ENCODE measurements at regions not wholly inside any gene's neighbourhood (a gene's known extent, or its start where the extent isn't known, plus 50 kb on each side); places are given as distances from the start of the nearest gene placed in this dataset.

DNA sequence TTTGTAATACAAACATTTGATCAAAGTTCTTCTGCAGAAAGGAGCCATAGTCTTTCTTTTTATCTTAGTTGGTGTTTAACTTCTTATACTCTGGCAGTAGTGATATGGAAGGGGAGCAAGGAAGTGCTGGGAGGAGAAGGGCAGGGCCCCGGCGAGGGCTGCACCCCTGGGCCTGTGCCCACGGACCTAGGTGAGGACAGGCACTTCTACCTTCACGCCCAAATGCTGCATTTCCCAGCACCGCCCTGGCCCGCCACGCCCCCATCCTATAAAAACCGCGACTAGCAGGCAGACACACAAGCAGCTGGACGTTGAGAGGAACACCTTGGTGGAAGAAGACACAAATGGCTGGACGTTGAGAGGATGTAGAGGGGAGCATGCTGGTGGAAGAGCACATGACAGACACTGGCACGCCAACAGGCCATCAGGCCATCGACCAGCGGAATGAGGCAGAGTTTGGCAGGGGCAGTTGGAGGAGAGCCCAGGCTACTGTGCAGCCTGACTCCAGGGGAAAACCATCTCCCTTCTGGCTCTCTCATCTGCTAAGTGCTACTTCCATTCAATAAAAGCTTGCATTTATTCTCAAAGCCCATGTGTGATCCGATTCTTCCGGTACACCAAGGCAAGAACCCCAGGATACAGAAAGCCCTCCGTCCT lies 81.5 kb upstream of the C9orf72 start:
- Histone ChIP-seq H3K4me3 (no peak overlapping the region), H3K27me3 (no peaks in the 10 kb centered on the region), H3K79me2 (ENCODE audit: low read depth) (no peaks in the 10 kb centered on the region), H3K9ac (no peak overlapping the region), H3K9me3 (ENCODE audit: low read depth) (no peaks in the 10 kb centered on the region), H2AFZ (replicated peaks) (no peak overlapping the region), H3K27ac (no peak overlapping the region), H3K36me3 (no peaks in the 10 kb centered on the region), H3K4me2 (no peak overlapping the region), H3F3A (ENCODE audit: low read depth) (no peaks in the 10 kb centered on the region), H3K4me1 (no peaks in the 10 kb centered on the region), H4K20me1 (ENCODE audit: low read depth) (no peaks in the 10 kb centered on the region)
- H3K4me1 Mint-ChIP-seq = no peaks in the 10 kb centered on the region
- TF ChIP-seq EZH2phosphoT487 (IDR thresholded peaks at IDR 0.05) = no peak
- no peak for TF ChIP-seq EZH2 (IDR thresholded peaks at IDR 0.05)
- TF ChIP-seq, protein P1, sequence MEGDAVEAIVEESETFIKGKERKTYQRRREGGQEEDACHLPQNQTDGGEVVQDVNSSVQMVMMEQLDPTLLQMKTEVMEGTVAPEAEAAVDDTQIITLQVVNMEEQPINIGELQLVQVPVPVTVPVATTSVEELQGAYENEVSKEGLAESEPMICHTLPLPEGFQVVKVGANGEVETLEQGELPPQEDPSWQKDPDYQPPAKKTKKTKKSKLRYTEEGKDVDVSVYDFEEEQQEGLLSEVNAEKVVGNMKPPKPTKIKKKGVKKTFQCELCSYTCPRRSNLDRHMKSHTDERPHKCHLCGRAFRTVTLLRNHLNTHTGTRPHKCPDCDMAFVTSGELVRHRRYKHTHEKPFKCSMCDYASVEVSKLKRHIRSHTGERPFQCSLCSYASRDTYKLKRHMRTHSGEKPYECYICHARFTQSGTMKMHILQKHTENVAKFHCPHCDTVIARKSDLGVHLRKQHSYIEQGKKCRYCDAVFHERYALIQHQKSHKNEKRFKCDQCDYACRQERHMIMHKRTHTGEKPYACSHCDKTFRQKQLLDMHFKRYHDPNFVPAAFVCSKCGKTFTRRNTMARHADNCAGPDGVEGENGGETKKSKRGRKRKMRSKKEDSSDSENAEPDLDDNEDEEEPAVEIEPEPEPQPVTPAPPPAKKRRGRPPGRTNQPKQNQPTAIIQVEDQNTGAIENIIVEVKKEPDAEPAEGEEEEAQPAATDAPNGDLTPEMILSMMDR (IDR thresholded peaks at IDR 0.05) = no peak
- no peak for DNase-seq (ENCODE audit: low spot score)
- no peak overlapping the region for H3K4me3 Mint-ChIP-seq
- no peaks in the 10 kb centered on the region for H3K9me3 Mint-ChIP-seq
- no peaks in the 10 kb centered on the region for H3K36me3 Mint-ChIP-seq
- peak overlapping the region; percentile 43 for H3K27ac Mint-ChIP-seq
- H3K27me3 Mint-ChIP-seq (ENCODE audit: insufficient read depth, low read depth) = no peaks in the 10 kb centered on the region

DNA sequence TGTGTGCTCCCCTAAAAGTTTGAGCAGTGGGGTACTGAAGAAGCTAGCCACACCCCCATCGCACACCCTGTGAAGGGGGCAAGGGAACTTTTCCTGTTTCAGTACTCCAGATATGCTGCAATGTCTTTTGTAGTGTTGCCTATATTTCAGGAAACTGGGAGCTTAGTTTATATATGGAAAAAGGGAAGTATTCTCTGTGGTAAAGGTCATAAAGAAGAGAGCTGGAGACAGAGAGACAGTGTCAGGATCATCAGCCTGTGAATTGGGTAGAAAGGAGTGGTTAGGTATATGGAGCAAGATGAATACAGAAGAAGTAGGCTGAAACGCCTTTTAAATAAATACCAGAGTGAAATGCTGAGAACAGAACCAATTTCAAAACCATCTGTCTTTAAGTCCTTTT lies 82.2 kb upstream of the C9orf72 start:
- H3K9me3 Mint-ChIP-seq = no peaks in the 10 kb centered on the region
- no peaks in the 10 kb centered on the region for H4K20me1 ChIP-seq (ENCODE audit: low read depth)
- no peak for DNase-seq (ENCODE audit: low spot score)
- H3K36me3 ChIP-seq = no peaks in the 10 kb centered on the region
- H3K79me2 ChIP-seq (ENCODE audit: low read depth) = no peaks in the 10 kb centered on the region
- H3K27me3 ChIP-seq = no peaks in the 10 kb centered on the region
- H3K4me2 ChIP-seq = no peak overlapping the region
- no peak overlapping the region for H3K4me3 ChIP-seq
- H3K4me1 Mint-ChIP-seq = no peaks in the 10 kb centered on the region
- peak overlapping the region; percentile 23 for H2AFZ ChIP-seq (replicated peaks)
- H3K4me1 ChIP-seq = no peaks in the 10 kb centered on the region
- H3K27ac ChIP-seq = no peak overlapping the region
- H3F3A ChIP-seq (ENCODE audit: low read depth) = no peaks in the 10 kb centered on the region
- TF ChIP-seq EZH2 (IDR thresholded peaks at IDR 0.05) = no peak
- TF ChIP-seq EZH2phosphoT487 (IDR thresholded peaks at IDR 0.05) = no peak
- TF ChIP-seq, protein P1 (IDR thresholded peaks at IDR 0.05) = no peak
- H3K9ac ChIP-seq = no peak overlapping the region
- no peak overlapping the region for H3K27ac Mint-ChIP-seq
- no peaks in the 10 kb centered on the region for H3K27me3 Mint-ChIP-seq (ENCODE audit: insufficient read depth, low read depth)
- H3K4me3 Mint-ChIP-seq = no peak overlapping the region
- no peaks in the 10 kb centered on the region for H3K36me3 Mint-ChIP-seq
- H3K9me3 ChIP-seq (ENCODE audit: low read depth) = no peaks in the 10 kb centered on the region

DNA sequence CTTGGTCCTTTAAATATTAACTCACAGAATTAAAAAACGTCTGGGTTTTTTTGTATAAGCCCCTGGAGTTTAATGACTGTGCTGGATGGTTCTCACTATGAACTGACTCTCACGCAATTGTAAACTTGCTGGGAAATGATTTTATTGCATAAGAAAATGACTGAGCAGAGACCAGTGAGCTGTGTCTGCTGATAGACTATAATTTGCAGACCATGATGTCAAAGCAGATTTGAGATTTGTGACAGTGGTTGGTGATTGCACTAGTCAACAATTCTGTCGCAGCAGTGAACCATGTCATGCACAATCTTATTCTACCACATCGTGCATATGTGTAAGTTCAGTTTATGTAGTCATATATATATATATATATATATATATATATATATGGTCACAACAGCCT lies 85.7 kb upstream of the C9orf72 start:
- Histone ChIP-seq H3K36me3 (no peaks in the 10 kb centered on the region), H3K79me2 (ENCODE audit: low read depth) (no peaks in the 10 kb centered on the region), H3K27me3 (no peaks in the 10 kb centered on the region), H3F3A (ENCODE audit: low read depth) (no peaks in the 10 kb centered on the region), H2AFZ (replicated peaks) (no peak overlapping the region), H3K4me1 (no peaks in the 10 kb centered on the region), H3K4me2 (no peak overlapping the region), H3K4me3 (no peak overlapping the region), H3K27ac (no peak overlapping the region), H3K9ac (no peak overlapping the region), H3K9me3 (ENCODE audit: low read depth) (no peaks in the 10 kb centered on the region), H4K20me1 (ENCODE audit: low read depth) (no peaks in the 10 kb centered on the region)
- no peak overlapping the region for H3K4me3 Mint-ChIP-seq
- H3K27ac Mint-ChIP-seq = no peak overlapping the region
- H3K4me1 Mint-ChIP-seq = no peaks in the 10 kb centered on the region
- H3K27me3 Mint-ChIP-seq (ENCODE audit: insufficient read depth, low read depth) = no peaks in the 10 kb centered on the region
- no peaks in the 10 kb centered on the region for H3K36me3 Mint-ChIP-seq
- no peak for TF ChIP-seq EZH2 (IDR thresholded peaks at IDR 0.05)
- H3K9me3 Mint-ChIP-seq = no peaks in the 10 kb centered on the region
- no peak for DNase-seq (ENCODE audit: low spot score)

DNA sequence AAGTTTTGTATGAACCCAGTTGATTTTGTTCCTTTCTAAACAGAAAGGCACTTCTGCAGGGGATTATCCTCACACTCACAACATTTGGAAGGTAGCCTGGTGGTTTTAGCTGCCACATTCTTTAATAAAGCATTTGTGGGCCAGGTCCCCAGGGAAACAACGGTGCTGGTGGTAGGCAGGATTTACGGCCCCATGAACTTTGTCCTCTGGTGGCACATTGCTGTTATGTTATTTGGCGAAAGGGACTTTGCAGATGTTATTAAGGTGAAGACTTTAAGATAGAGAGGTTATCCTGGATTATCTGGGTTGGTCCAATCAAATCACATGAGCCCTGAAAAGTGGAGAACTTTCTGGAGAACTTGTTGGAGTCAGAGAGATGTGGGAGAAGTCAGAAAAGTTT lies 86.3 kb upstream of the C9orf72 start:
- H3K36me3 Mint-ChIP-seq = no peaks in the 10 kb centered on the region
- H3K27me3 ChIP-seq = no peaks in the 10 kb centered on the region
- no peak overlapping the region for H2AFZ ChIP-seq (replicated peaks)
- TF ChIP-seq EZH2phosphoT487 (IDR thresholded peaks at IDR 0.05) = no peak
- TF ChIP-seq, protein P1 (IDR thresholded peaks at IDR 0.05) = no peak
- TF ChIP-seq EZH2 (IDR thresholded peaks at IDR 0.05) = no peak
- H3K27ac ChIP-seq = no peak overlapping the region
- no peak overlapping the region for H3K9ac ChIP-seq
- no peak overlapping the region for H3K4me3 Mint-ChIP-seq
- no peaks in the 10 kb centered on the region for H3K36me3 ChIP-seq
- H3K79me2 ChIP-seq (ENCODE audit: low read depth) = no peaks in the 10 kb centered on the region
- H3K27me3 Mint-ChIP-seq (ENCODE audit: insufficient read depth, low read depth) = no peaks in the 10 kb centered on the region
- H3K4me1 Mint-ChIP-seq = no peaks in the 10 kb centered on the region
- DNase-seq (ENCODE audit: low spot score) = no peak
- no peak overlapping the region for H3K4me3 ChIP-seq
- H3K9me3 ChIP-seq (ENCODE audit: low read depth) = no peaks in the 10 kb centered on the region
- no peaks in the 10 kb centered on the region for H3K9me3 Mint-ChIP-seq
- H3K4me2 ChIP-seq = no peak overlapping the region
- H3F3A ChIP-seq (ENCODE audit: low read depth) = no peaks in the 10 kb centered on the region
- H3K27ac Mint-ChIP-seq = no peak overlapping the region
- H3K4me1 ChIP-seq = no peaks in the 10 kb centered on the region
- no peaks in the 10 kb centered on the region for H4K20me1 ChIP-seq (ENCODE audit: low read depth)

Data from neural progenitor cell (in vitro differentiated cells).